ENCODE measurements at regions not wholly inside any gene's neighbourhood (a gene's known extent, or its start where the extent isn't known, plus 50 kb on each side); places are given as distances from the start of the nearest gene placed in this dataset.
A peak's percentile ranks its signal among the peaks of the same experiment; 100 is the strongest.

DNA sequence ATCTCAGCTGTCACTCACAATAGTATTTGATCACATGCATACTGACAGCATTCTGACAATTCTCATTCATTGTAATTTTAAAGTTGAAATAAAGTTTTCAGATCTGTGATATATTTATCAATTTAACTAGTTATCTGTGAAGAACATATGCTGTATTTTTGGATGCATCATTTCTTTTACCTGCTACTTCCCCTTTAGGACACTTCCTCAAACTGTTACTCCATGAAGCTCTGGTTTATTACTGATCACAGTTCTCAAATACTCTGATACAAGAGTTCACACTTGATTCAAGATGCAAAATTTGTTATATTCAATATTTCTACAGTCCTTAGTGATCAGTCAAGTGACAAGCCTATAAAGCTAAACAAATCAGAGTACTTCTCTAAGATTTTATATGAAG is 1655.2 kb downstream of the LRRC4C start:
- peaks cover 0 to 4% (median 0%) of the 10 kb centered on the region in 5 experiments for H3K9me3 ChIP-seq (ENCODE audit: control extremely low read depth in 1 of 5, control insufficient read depth in 4 of 5, insufficient read depth in 2 of 5, low read depth in 1 of 5, low read length in 4 of 5)
- H3K4me3 ChIP-seq (ENCODE audit: control insufficient read depth in 1 of 7, extremely low read depth in 1 of 7, insufficient read depth in 4 of 7, low read depth in 2 of 7, low read length in 6 of 7): no peak overlapping the region
- peaks cover 0 to 3% (median 0%) of the 10 kb centered on the region in 4 experiments for H3K4me1 ChIP-seq (ENCODE audit: control extremely low read depth in 1 of 4, control insufficient read depth in 4 of 4, insufficient read depth in 4 of 4, low read length in 3 of 4)
- no peak overlapping the region for H3K27ac ChIP-seq (ENCODE audit: insufficient read depth in 1 of 2, low read depth in 1 of 2, low read length in 2 of 2, poor library complexity in 1 of 2, severe bottlenecking in 2 of 2)
- DNase-seq: peak; percentile 6 to 79 (median 64)
- no peaks in the 10 kb centered on the region for H3K36me3 ChIP-seq (ENCODE audit: control insufficient read depth in 4 of 4, insufficient read depth in 4 of 4, low read length in 3 of 4)
- POLR2A ChIA-PET: no interaction called here
- no peaks in the 10 kb centered on the region for H3K27me3 ChIP-seq (replicated peaks in 2 of 5; ENCODE audit: control insufficient read depth in 4 of 5, insufficient read depth in 5 of 5, low read length in 4 of 5)
- CTCF ChIA-PET: no interaction called here

DNA sequence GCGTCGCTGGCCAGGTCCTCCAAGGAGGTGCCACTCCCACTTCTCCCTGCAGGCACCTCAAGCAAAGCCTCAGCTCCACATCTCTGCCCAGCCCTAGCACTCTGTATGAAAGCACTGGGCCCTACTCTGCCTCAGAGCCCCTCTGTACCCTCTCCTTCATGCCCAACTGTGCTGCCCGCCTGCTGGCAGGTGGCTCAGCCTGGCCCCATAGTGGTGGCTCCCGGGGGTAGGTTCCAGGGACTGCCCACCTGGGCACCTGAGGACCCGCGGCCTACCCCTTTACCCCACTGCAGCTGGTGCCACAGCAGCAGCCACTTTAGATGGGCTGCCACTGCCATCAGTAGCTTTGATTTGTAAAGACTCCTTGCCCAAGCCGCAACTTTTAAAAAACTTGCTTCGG is 1672.8 kb downstream of the LRRC4C start:
- Histone ChIP-seq H3K4me3 (ENCODE audit: control insufficient read depth in 1 of 7, extremely low read depth in 1 of 7, insufficient read depth in 4 of 7, low read depth in 2 of 7, low read length in 6 of 7) (no peak overlapping the region), H3K4me1 (ENCODE audit: control extremely low read depth in 1 of 4, control insufficient read depth in 4 of 4, insufficient read depth in 4 of 4, low read length in 3 of 4) (no peaks in the 10 kb centered on the region), H3K27me3 (replicated peaks in 2 of 5; ENCODE audit: control insufficient read depth in 4 of 5, insufficient read depth in 5 of 5, low read length in 4 of 5) (no peaks in the 10 kb centered on the region), H3K9me3 (ENCODE audit: control extremely low read depth in 1 of 5, control insufficient read depth in 4 of 5, insufficient read depth in 2 of 5, low read depth in 1 of 5, low read length in 4 of 5) (peaks cover 0 to 11% (median 0%) of the 10 kb centered on the region in 5 experiments), H3K36me3 (ENCODE audit: control insufficient read depth in 4 of 4, insufficient read depth in 4 of 4, low read length in 3 of 4) (no peaks in the 10 kb centered on the region), H3K27ac (ENCODE audit: insufficient read depth in 1 of 2, low read depth in 1 of 2, low read length in 2 of 2, poor library complexity in 1 of 2, severe bottlenecking in 2 of 2) (no peak overlapping the region)
- no peak for DNase-seq
- 100% methylated on average over 5 of the region's 8 CpGs for WGBS (ENCODE audit: insufficient coverage)
- ChIA-PET CTCF (no interaction called here), POLR2A (no interaction called here)

DNA sequence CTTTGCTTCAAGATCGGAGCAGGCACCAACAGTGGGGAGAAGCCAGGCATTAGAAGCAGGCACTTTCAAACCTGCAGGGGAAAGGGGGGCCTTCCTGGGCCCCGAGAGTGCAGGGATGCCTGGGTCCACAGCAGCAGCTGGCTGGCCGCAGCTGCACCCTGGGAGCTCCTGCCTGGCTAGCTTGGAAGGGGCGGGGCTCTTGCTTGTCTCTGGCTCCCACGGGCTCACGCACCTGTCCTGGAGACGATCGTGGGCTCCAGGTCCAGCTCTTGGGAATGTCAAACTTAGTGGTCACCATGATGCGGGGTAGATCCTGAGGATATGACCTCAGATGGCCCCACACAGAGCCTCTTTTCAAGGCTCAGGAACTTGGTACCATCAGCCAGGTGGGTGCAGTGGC is 1673.2 kb downstream of the LRRC4C start:
- Histone ChIP-seq H3K9me3 (ENCODE audit: control extremely low read depth in 1 of 5, control insufficient read depth in 4 of 5, insufficient read depth in 2 of 5, low read depth in 1 of 5, low read length in 4 of 5) (peaks cover 0 to 11% (median 0%) of the 10 kb centered on the region in 5 experiments), H3K27ac (ENCODE audit: insufficient read depth in 1 of 2, low read depth in 1 of 2, low read length in 2 of 2, poor library complexity in 1 of 2, severe bottlenecking in 2 of 2) (no peak overlapping the region), H3K27me3 (replicated peaks in 2 of 5; ENCODE audit: control insufficient read depth in 4 of 5, insufficient read depth in 5 of 5, low read length in 4 of 5) (no peaks in the 10 kb centered on the region), H3K4me1 (ENCODE audit: control extremely low read depth in 1 of 4, control insufficient read depth in 4 of 4, insufficient read depth in 4 of 4, low read length in 3 of 4) (no peaks in the 10 kb centered on the region), H3K36me3 (ENCODE audit: control insufficient read depth in 4 of 4, insufficient read depth in 4 of 4, low read length in 3 of 4) (no peaks in the 10 kb centered on the region), H3K4me3 (ENCODE audit: control insufficient read depth in 1 of 7, extremely low read depth in 1 of 7, insufficient read depth in 4 of 7, low read depth in 2 of 7, low read length in 6 of 7) (no peak overlapping the region)
- POLR2A ChIA-PET: no interaction called here
- CTCF ChIA-PET: no interaction called here
- 98% methylated on average over 9 of the region's 9 CpGs for WGBS (ENCODE audit: insufficient coverage)
- no peak for DNase-seq

DNA sequence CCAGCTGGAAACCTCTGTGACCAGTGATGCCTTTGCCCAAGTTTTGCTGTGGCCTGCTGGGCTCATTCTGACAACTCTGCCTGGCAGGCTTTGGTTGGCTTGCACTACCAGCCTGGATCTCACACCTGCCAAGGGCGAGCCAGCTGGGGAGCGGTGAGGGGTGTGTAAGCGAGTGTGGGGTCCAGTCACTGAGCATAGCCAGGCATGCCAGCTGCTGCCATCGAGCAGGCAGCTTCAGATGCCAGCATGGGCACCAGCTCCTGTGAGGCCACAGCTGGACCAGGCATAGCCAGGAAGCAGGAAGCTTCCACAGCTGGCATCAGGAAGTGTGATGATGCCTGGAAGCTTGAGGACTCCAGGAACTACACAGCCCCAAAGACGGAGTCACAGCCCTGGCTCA is 1674.6 kb downstream of the LRRC4C start:
- POLR2A ChIA-PET: no interaction called here
- no peaks in the 10 kb centered on the region for H3K27me3 ChIP-seq (replicated peaks in 2 of 5; ENCODE audit: control insufficient read depth in 4 of 5, insufficient read depth in 5 of 5, low read length in 4 of 5)
- H3K36me3 ChIP-seq (ENCODE audit: control insufficient read depth in 4 of 4, insufficient read depth in 4 of 4, low read length in 3 of 4): no peaks in the 10 kb centered on the region
- CTCF ChIA-PET: no interaction called here
- H3K27ac ChIP-seq (ENCODE audit: insufficient read depth in 1 of 2, low read depth in 1 of 2, low read length in 2 of 2, poor library complexity in 1 of 2, severe bottlenecking in 2 of 2): no peak overlapping the region
- peaks cover 0 to 9% (median 7%) of the 10 kb centered on the region in 4 experiments for H3K4me1 ChIP-seq (ENCODE audit: control extremely low read depth in 1 of 4, control insufficient read depth in 4 of 4, insufficient read depth in 4 of 4, low read length in 3 of 4)
- H3K4me3 ChIP-seq (ENCODE audit: control insufficient read depth in 1 of 7, extremely low read depth in 1 of 7, insufficient read depth in 4 of 7, low read depth in 2 of 7, low read length in 6 of 7): no peak overlapping the region
- H3K9me3 ChIP-seq (ENCODE audit: control extremely low read depth in 1 of 5, control insufficient read depth in 4 of 5, insufficient read depth in 2 of 5, low read depth in 1 of 5, low read length in 4 of 5): peaks cover 0 to 11% (median 0%) of the 10 kb centered on the region in 5 experiments
- 99% methylated on average over 5 of the region's 5 CpGs for WGBS (ENCODE audit: insufficient coverage)
- DNase-seq: no peak

DNA sequence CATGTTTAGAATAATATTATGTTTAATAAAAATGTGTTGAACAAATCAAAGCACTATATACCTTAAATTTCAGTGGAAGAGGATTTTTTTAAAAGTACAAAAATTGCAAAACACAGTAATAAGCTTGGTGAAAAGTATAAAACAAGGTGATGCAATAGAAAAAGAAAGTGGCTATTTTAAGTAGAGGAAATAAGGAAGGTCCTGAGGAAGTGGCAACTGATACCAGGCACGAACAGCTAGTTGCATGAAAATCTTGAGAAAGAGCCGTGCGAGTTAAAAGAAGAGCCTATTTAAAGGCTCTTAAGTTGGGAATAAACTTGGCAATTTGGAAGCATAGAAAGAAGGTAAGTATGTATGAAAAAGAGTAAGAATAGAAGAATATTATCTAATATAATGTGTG is 1679.3 kb downstream of the LRRC4C start:
- POLR2A ChIA-PET: no interaction called here
- peaks cover 0 to 3% (median 0%) of the 10 kb centered on the region in 5 experiments for H3K9me3 ChIP-seq (ENCODE audit: control extremely low read depth in 1 of 5, control insufficient read depth in 4 of 5, insufficient read depth in 2 of 5, low read depth in 1 of 5, low read length in 4 of 5)
- H3K27me3 ChIP-seq (replicated peaks in 2 of 5; ENCODE audit: control insufficient read depth in 4 of 5, insufficient read depth in 5 of 5, low read length in 4 of 5): no peaks in the 10 kb centered on the region
- H3K27ac ChIP-seq (ENCODE audit: insufficient read depth in 1 of 2, low read depth in 1 of 2, low read length in 2 of 2, poor library complexity in 1 of 2, severe bottlenecking in 2 of 2): no peak overlapping the region
- CTCF ChIA-PET: interaction anchor here (0.9 kb wide), 1 partner anchor 11 kb away, joined by 3 read pairs; no protein-coding TSS in a partner anchor
- peak overlapping the region in 1 of 7 experiments; percentile 24 for H3K4me3 ChIP-seq (ENCODE audit: control insufficient read depth in 1 of 7, extremely low read depth in 1 of 7, insufficient read depth in 4 of 7, low read depth in 2 of 7, low read length in 6 of 7)
- H3K36me3 ChIP-seq (ENCODE audit: control insufficient read depth in 4 of 4, insufficient read depth in 4 of 4, low read length in 3 of 4): no peaks in the 10 kb centered on the region
- peaks cover 0 to 14% (median 9%) of the 10 kb centered on the region in 4 experiments for H3K4me1 ChIP-seq (ENCODE audit: control extremely low read depth in 1 of 4, control insufficient read depth in 4 of 4, insufficient read depth in 4 of 4, low read length in 3 of 4)
- peak in 2 of 3 donors; percentile 41 to 56 for DNase-seq
- WGBS (ENCODE audit: insufficient coverage): 0% methylated on average over 3 of the region's 3 CpGs

DNA sequence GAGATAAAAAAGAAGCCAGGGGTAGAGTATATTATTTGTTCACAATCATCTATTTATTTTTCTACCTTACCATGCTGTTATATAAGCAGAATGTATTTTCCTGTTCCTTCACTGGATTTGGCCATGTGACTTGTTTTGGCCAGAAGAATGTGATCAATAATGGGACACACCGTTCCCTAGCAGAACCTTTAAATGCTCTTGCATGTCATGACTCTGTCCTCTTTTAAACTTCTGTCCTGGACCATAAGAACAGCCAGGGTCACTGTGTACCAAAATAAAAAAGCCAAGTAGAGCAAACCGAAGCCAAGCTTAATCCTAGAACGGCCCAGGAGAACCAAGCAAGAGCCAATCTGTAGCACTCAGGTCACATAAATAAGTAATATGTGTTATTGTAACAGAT is 1682.4 kb downstream of the LRRC4C start:
- no peaks in the 10 kb centered on the region for H3K36me3 ChIP-seq (ENCODE audit: control insufficient read depth in 4 of 4, insufficient read depth in 4 of 4, low read length in 3 of 4)
- POLR2A ChIA-PET: no interaction called here
- DNase-seq: no peak
- no peak overlapping the region for H3K4me3 ChIP-seq (ENCODE audit: control insufficient read depth in 1 of 7, extremely low read depth in 1 of 7, insufficient read depth in 4 of 7, low read depth in 2 of 7, low read length in 6 of 7)
- no peaks in the 10 kb centered on the region for H3K27me3 ChIP-seq (replicated peaks in 2 of 5; ENCODE audit: control insufficient read depth in 4 of 5, insufficient read depth in 5 of 5, low read length in 4 of 5)
- H3K4me1 ChIP-seq (ENCODE audit: control extremely low read depth in 1 of 4, control insufficient read depth in 4 of 4, insufficient read depth in 4 of 4, low read length in 3 of 4): peaks cover 0 to 14% (median 9%) of the 10 kb centered on the region in 4 experiments
- H3K27ac ChIP-seq (ENCODE audit: insufficient read depth in 1 of 2, low read depth in 1 of 2, low read length in 2 of 2, poor library complexity in 1 of 2, severe bottlenecking in 2 of 2): no peak overlapping the region
- H3K9me3 ChIP-seq (ENCODE audit: control extremely low read depth in 1 of 5, control insufficient read depth in 4 of 5, insufficient read depth in 2 of 5, low read depth in 1 of 5, low read length in 4 of 5): no peaks in the 10 kb centered on the region
- WGBS (ENCODE audit: insufficient coverage): 67% methylated on average over 3 of the region's 3 CpGs
- CTCF ChIA-PET: no interaction called here

DNA sequence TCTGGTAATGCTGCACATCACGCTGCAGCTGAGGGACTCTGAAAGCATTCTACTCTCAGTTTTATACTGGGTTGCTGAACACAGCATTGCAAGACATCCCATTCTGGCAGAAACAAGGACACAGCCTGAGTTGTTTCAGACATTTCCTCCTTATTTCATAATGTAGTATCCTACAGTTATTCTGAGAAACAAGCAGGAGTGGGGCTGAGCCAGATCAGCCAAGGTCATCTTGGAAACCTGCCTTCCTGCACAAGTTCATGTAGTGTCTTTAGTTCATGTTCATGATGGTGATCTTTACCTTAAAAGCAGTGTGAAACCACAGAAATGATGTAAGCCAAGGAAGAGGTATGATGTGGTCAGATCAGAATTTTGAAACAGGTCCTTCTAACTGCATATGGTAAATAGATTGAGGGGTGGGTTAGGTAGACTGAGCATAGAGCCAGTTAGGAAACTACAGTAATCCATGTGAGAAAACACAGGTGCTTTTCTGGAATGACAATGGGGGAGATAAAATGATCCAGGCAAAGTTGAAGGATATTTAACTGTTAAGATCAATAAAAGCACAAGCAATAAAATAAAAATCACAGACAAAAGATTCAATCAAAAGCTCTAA is 1686.8 kb downstream of the LRRC4C start:
- Histone ChIP-seq H3K4me3 (ENCODE audit: control insufficient read depth in 1 of 7, extremely low read depth in 1 of 7, insufficient read depth in 4 of 7, low read depth in 2 of 7, low read length in 6 of 7) (no peak overlapping the region), H3K9me3 (ENCODE audit: control extremely low read depth in 1 of 5, control insufficient read depth in 4 of 5, insufficient read depth in 2 of 5, low read depth in 1 of 5, low read length in 4 of 5) (no peaks in the 10 kb centered on the region), H3K4me1 (ENCODE audit: control extremely low read depth in 1 of 4, control insufficient read depth in 4 of 4, insufficient read depth in 4 of 4, low read length in 3 of 4) (peaks cover 0 to 2% (median 0%) of the 10 kb centered on the region in 4 experiments), H3K27ac (ENCODE audit: insufficient read depth in 1 of 2, low read depth in 1 of 2, low read length in 2 of 2, poor library complexity in 1 of 2, severe bottlenecking in 2 of 2) (no peak overlapping the region), H3K27me3 (replicated peaks in 2 of 5; ENCODE audit: control insufficient read depth in 4 of 5, insufficient read depth in 5 of 5, low read length in 4 of 5) (no peaks in the 10 kb centered on the region), H3K36me3 (ENCODE audit: control insufficient read depth in 4 of 4, insufficient read depth in 4 of 4, low read length in 3 of 4) (no peaks in the 10 kb centered on the region)
- no peak for DNase-seq
- WGBS (ENCODE audit: insufficient coverage): 92% methylated on average over 1 of the region's 1 CpG
- ChIA-PET POLR2A (no interaction called here), CTCF (no interaction called here)

Data from common myeloid progenitor, CD34-positive (primary cell).